CD4-positive, alpha-beta T cell (primary cell): ENCODE measurements at regions not wholly inside any gene's neighbourhood (a gene's known extent, or its start where the extent isn't known, plus 50 kb on each side); places are given as distances from the start of the nearest gene placed in this dataset.

Source experiments
- ATAC-seq: fragments of 200-7000 bp; cut with Tn5 transposase; one replicate; pipeline ENCODE4 v1.10.0; 2022; ENCODE audit warnings: mild to moderate bottlenecking; ENCODE audit not compliant: poor library complexity
- CTCF ChIA-PET: fragments of 350-600 bp; sonication (Branson Sonifier 250); formaldehyde crosslinking; loops from one replicate; lab custom pipeline; 2021; ENCODE audit warnings: antibody characterized with exemption, inconsistent platforms; lab: Charles Lee
- POLR2A ChIA-PET: fragments of 350-600 bp; sonication (Branson Sonifier 250); formaldehyde crosslinking; loops from one replicate; lab custom pipeline; 2021; ENCODE audit warnings: antibody characterized with exemption, inconsistent platforms; lab: Charles Lee
- DNase-seq, 14 experiments: peaks; one replicate each; pipeline ENCODE4 v3.0.0-alpha.2; 2013 to 2020; ENCODE audit warnings: mixed read lengths in 2 of 14
- H3K27ac ChIP-seq, 2 donors: one replicate each; pipeline versions ENCODE4 v1.5.1 to v1.7.0; 2013; ENCODE audit warnings: low read length in 2 of 2, low read depth in 1 of 2, mild to moderate bottlenecking in 1 of 2
- H3K27me3 ChIP-seq, 2 experiments: 1 replicate in 1 of 2; 2 replicates in 1 of 2; pipeline versions ENCODE4 v1.6.1 to v1.7.0; 2013; ENCODE audit warnings: low read length in 2 of 2, control low read depth in 1 of 2, mild to moderate bottlenecking in 1 of 2, moderate library complexity in 1 of 2; ENCODE audit not compliant: insufficient read depth in 2 of 2, control insufficient read depth in 1 of 2
- H3K36me3 ChIP-seq: one replicate; pipeline ENCODE4 v1.6.1; 2013; ENCODE audit warnings: low read length, control low read depth; ENCODE audit not compliant: insufficient read depth
- H3K4me1 ChIP-seq: one replicate; pipeline ENCODE4 v1.6.1; 2013; ENCODE audit warnings: low read length, control low read depth; ENCODE audit not compliant: insufficient read depth
- H3K4me3 ChIP-seq: one replicate; pipeline ENCODE4 v1.5.1; 2013; ENCODE audit warnings: mild to moderate bottlenecking, low read length, moderate library complexity
- H3K9me3 ChIP-seq, 2 experiments: 1 replicate in 1 of 2; 2 replicates in 1 of 2; pipeline versions ENCODE4 v1.6.1 to v1.7.0; 2013; ENCODE audit warnings: low read length in 2 of 2, mild to moderate bottlenecking in 2 of 2, control low read depth in 1 of 2, moderate library complexity in 1 of 2; ENCODE audit not compliant: control insufficient read depth in 1 of 2, insufficient read depth in 1 of 2
- H3K27ac Mint-ChIP-seq: one replicate; pipeline ENCODE4 v1.8.0; 2020; ENCODE audit warnings: mixed read lengths
- H3K27me3 Mint-ChIP-seq: one replicate; pipeline ENCODE4 v1.8.0; 2021; ENCODE audit warnings: mixed read lengths
- H3K36me3 Mint-ChIP-seq: one replicate; pipeline ENCODE4 v1.8.0; 2021; ENCODE audit warnings: low read depth, mixed read lengths
- H3K4me1 Mint-ChIP-seq: one replicate; pipeline ENCODE4 v1.8.0; 2021; ENCODE audit warnings: low read depth, mixed read lengths
- H3K4me3 Mint-ChIP-seq: one replicate; pipeline ENCODE4 v1.8.0; 2020; ENCODE audit warnings: mild to moderate bottlenecking, mixed read lengths
- H3K9me3 Mint-ChIP-seq: one replicate; pipeline ENCODE4 v1.8.0; 2020; ENCODE audit warnings: mixed read lengths
- intact Hi-C, 2 experiments: fragments of 100-400 bp; cut with DNase I in 1 of 2; cut with micrococcal nuclease in 1 of 2; formaldehyde crosslinking; loops; one replicate each; pipeline versions ENCODE4 v1.15.1 to v1.9.0; 2023 to 2025; cut with DNase I, micrococcal nuclease
- TF ChIP-seq, protein P1 (sequence below): fragments of 200-600 bp; IDR thresholded peaks from one replicate; pipeline ENCODE4 v1.8.0; 2022; ENCODE audit warnings: antibody characterized with exemption, mild to moderate bottlenecking

DNA sequence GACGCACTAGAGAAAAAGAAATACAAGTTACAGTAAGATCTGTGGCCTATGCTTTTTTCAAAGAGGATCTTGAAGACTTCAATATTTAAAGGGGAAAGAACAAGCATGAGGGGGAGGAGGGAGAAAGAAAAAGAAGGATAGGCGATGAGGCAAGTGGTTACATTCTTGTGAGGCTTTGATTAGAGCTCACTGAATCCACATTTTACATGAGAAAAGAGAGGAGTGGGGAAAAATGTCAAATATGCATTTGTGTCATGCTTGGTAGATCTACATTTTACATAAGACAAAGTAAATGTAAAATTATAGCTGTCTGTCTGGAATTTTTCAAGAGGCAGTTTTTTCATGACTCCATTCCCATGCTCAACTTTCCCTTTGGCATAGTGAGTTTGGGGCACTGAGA is 965.9 kb downstream of the FSTL5 start:
- no peaks in the 10 kb centered on the region for H3K4me1 ChIP-seq
- no peaks in the 10 kb centered on the region for H3K27me3 Mint-ChIP-seq
- H3K4me3 ChIP-seq = no peak overlapping the region
- ATAC-seq = no peak
- DNase-seq = no peak
- no peaks in the 10 kb centered on the region for H3K27me3 ChIP-seq
- H3K36me3 Mint-ChIP-seq = no peaks in the 10 kb centered on the region
- H3K36me3 ChIP-seq = no peaks in the 10 kb centered on the region
- no peaks in the 10 kb centered on the region for H3K4me1 Mint-ChIP-seq
- ChIA-PET POLR2A (no interaction called here), CTCF (no interaction called here)
- no peak overlapping the region for H3K4me3 Mint-ChIP-seq
- TF ChIP-seq, protein P1, sequence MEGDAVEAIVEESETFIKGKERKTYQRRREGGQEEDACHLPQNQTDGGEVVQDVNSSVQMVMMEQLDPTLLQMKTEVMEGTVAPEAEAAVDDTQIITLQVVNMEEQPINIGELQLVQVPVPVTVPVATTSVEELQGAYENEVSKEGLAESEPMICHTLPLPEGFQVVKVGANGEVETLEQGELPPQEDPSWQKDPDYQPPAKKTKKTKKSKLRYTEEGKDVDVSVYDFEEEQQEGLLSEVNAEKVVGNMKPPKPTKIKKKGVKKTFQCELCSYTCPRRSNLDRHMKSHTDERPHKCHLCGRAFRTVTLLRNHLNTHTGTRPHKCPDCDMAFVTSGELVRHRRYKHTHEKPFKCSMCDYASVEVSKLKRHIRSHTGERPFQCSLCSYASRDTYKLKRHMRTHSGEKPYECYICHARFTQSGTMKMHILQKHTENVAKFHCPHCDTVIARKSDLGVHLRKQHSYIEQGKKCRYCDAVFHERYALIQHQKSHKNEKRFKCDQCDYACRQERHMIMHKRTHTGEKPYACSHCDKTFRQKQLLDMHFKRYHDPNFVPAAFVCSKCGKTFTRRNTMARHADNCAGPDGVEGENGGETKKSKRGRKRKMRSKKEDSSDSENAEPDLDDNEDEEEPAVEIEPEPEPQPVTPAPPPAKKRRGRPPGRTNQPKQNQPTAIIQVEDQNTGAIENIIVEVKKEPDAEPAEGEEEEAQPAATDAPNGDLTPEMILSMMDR = no peak
- no peak overlapping the region for H3K27ac Mint-ChIP-seq
- no peak overlapping the region for H3K27ac ChIP-seq
- no peaks in the 10 kb centered on the region for H3K9me3 ChIP-seq
- peaks cover 2% of the 10 kb centered on the region for H3K9me3 Mint-ChIP-seq
- intact Hi-C loops = no loop called here

DNA sequence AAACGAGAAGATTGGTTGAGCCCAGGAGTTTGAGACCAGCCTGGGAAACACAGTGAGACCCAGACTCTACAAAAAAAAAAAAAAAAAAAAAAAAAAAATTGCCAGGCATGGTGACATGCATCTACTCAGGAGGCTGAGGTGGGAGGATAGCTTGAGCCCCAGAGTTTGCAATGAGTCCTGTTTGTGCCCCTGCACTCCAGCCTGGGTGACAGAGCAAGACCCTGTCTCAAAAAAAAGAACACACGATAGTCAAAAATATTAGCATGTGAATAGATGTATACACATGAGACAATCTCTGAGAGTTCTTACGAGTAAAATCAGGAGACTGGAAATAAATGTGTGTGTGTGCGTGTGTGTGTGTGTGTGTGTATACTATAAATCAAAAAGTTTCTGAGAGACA is 966.3 kb downstream of the FSTL5 start:
- Mint-ChIP-seq H3K36me3 (no peaks in the 10 kb centered on the region), H3K9me3 (peaks cover 2% of the 10 kb centered on the region), H3K4me3 (no peak overlapping the region), H3K4me1 (no peaks in the 10 kb centered on the region), H3K27ac (no peak overlapping the region), H3K27me3 (no peaks in the 10 kb centered on the region)
- Histone ChIP-seq H3K27ac (no peak overlapping the region), H3K36me3 (no peaks in the 10 kb centered on the region), H3K4me1 (no peaks in the 10 kb centered on the region), H3K4me3 (no peak overlapping the region), H3K27me3 (no peaks in the 10 kb centered on the region), H3K9me3 (no peaks in the 10 kb centered on the region)
- intact Hi-C loops = no loop called here
- DNase-seq (no peak), ATAC-seq (no peak)
- TF ChIP-seq, protein P1 = no peak
- CTCF ChIA-PET = no interaction called here
- POLR2A ChIA-PET = no interaction called here

DNA sequence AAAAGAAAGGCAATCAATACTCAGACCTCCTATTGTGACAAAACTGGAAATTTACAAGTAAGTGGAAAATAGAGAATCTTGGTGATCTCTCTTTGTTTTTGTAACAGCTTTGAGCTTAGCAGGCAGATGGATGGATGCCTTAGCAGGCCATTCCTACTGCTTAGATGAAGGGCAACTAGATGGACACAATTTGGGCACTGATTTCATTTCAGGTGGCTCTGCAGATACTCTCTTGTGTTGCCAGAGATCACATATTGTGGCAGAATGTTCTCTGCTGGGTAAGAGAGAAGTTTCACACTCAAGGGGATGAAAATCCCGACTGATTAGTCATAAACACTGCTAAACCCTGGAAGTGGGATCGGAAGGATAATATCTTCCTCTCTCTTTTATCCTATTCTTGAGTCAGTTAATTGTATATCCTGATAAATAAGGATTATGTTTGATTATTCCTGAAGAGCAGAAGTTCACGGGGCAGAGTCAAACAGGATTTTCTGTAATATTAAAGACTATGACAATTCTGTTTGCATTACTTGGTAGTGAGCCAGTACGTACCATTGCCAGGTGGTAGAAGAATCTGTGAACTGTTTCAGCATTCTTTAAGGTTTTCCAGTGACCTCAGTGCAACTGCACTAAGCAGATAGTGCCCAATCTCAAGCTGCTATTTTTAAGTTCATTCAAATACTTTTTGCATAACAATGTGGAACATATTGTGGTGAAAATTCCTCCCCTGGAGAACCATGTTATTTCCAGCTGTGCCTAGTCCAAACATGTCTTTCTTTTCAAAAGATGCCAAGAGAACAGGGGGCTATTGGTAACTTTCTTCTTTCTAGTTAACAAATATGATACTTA is 974.3 kb downstream of the FSTL5 start:
- POLR2A ChIA-PET = no interaction called here
- intact Hi-C loops = no loop called here
- Histone ChIP-seq H3K9me3 (no peaks in the 10 kb centered on the region), H3K27ac (no peak overlapping the region), H3K4me1 (no peaks in the 10 kb centered on the region), H3K36me3 (no peaks in the 10 kb centered on the region), H3K4me3 (no peak overlapping the region), H3K27me3 (no peaks in the 10 kb centered on the region)
- Mint-ChIP-seq H3K9me3 (no peaks in the 10 kb centered on the region), H3K27me3 (no peaks in the 10 kb centered on the region), H3K4me1 (no peaks in the 10 kb centered on the region), H3K4me3 (no peak overlapping the region), H3K27ac (no peak overlapping the region), H3K36me3 (no peaks in the 10 kb centered on the region)
- TF ChIP-seq, protein P1 = no peak
- CTCF ChIA-PET = no interaction called here
- DNase-seq (no peak), ATAC-seq (no peak)
